Endothelial cell of umbilical vein (primary cell): ENCODE measurements at regions not wholly inside any gene's neighbourhood (a gene's known extent, or its start where the extent isn't known, plus 50 kb on each side); places are given as distances from the start of the nearest gene placed in this dataset.

Experiments used
- BruUV-seq: library from RNA; stranded (reverse); fragments of 400-500 nt; replicated peaks from 2 replicates; lab custom pipeline; 2021; lab: Mats Ljungman, UMichigan
- CTCF ChIA-PET: fragments of 300-600, 350-600 bp; sonication (Branson Sonifier 250); formaldehyde crosslinking; loops from one replicate; lab custom pipeline; 2021; ENCODE audit warnings: antibody characterized with exemption, inconsistent platforms; lab: Charles Lee
- POLR2A ChIA-PET: fragments of 300-600, 350-600 bp; sonication (Branson Sonifier 250); formaldehyde crosslinking; loops from one replicate; lab custom pipeline; 2021; ENCODE audit warnings: antibody characterized with exemption, inconsistent platforms; lab: Charles Lee
- DNase-seq: peaks from one replicate; pipeline ENCODE4 v3.0.0-alpha.2; 2011; ENCODE audit warnings: low read depth, low spot score
- FAIRE-seq: peaks from 2 replicates; lab custom pipeline; 2011; peaks lifted over from hg19 to GRCh38; lab: Jason Lieb, UNC
- H2AFZ ChIP-seq: 2 replicates; pipeline ENCODE4 v1.6.0; 2012; ENCODE audit warnings: low read depth, low read length, control low read depth, inconsistent platforms
- H3K27ac ChIP-seq: 2 replicates; pipeline ENCODE4 v1.5.1; 2011; ENCODE audit warnings: low read depth, mild to moderate bottlenecking, control low read depth, low read length, moderate library complexity; ENCODE audit not compliant: insufficient read depth
- H3K27me3 ChIP-seq, 2 experiments: 2 replicates each; pipeline versions ENCODE4 v1.6.0 to v1.6.1; 2011; ENCODE audit warnings: low read length in 2 of 2, mixed read lengths in 1 of 2; ENCODE audit not compliant: control insufficient read depth in 2 of 2, insufficient read depth in 2 of 2
- H3K36me3 ChIP-seq, 2 experiments: 2 replicates in 1 of 2; 3 replicates in 1 of 2; pipeline ENCODE4 v1.5.1; 2011; ENCODE audit warnings: low read length in 2 of 2, mild to moderate bottlenecking in 1 of 2, moderate library complexity in 1 of 2; ENCODE audit not compliant: control insufficient read depth in 2 of 2, insufficient read depth in 2 of 2; ENCODE audit errors: extremely low read depth in 1 of 2
- H3K4me1 ChIP-seq: 3 replicates; pipeline ENCODE4 v1.5.1; 2011; ENCODE audit warnings: mild to moderate bottlenecking, low read length; ENCODE audit not compliant: control insufficient read depth, insufficient read depth; ENCODE audit errors: extremely low read depth
- H3K4me2 ChIP-seq: 2 replicates; pipeline ENCODE4 v1.6.1; 2011; ENCODE audit warnings: low read length, control low read depth, mixed read lengths; ENCODE audit not compliant: insufficient read depth
- H3K4me3 ChIP-seq, 3 experiments: fragments of 200-600 bp in 1 of 3; sonication (generic), shearing (Covaris generic) in 1 of 3; replicated peaks in 1 of 3; 2 replicates each; pipeline ENCODE4 v1.5.1; 2011 to 2016; ENCODE audit warnings: control low read depth in 3 of 3, low read length in 3 of 3, mild to moderate bottlenecking in 2 of 3, inconsistent platforms in 1 of 3, low read depth in 1 of 3, moderate library complexity in 1 of 3; ENCODE audit not compliant: insufficient read depth in 1 of 3
- H3K79me2 ChIP-seq: 2 replicates; pipeline ENCODE4 v1.6.0; 2012; ENCODE audit warnings: low read length, inconsistent platforms; ENCODE audit not compliant: control insufficient read depth, insufficient read depth
- H3K9ac ChIP-seq: replicated peaks from 2 replicates; pipeline ENCODE3; 2011; ENCODE audit warnings: low read length, control low read depth; ENCODE audit not compliant: insufficient read depth; ENCODE audit errors: extremely low read depth
- H3K9me1 ChIP-seq: replicated peaks from 3 replicates; pipeline ENCODE4 v1.6.0; 2011; ENCODE audit warnings: mild to moderate bottlenecking, low read length; ENCODE audit not compliant: control insufficient read depth, insufficient read depth; ENCODE audit errors: extremely low read depth
- H3K9me3 ChIP-seq: replicated peaks from 2 replicates; pipeline ENCODE4 v1.5.1; 2012; ENCODE audit warnings: low read length, inconsistent platforms; ENCODE audit not compliant: control insufficient read depth, insufficient read depth
- H4K20me1 ChIP-seq: replicated peaks from 2 replicates; pipeline ENCODE3; 2011; ENCODE audit warnings: mild to moderate bottlenecking, low read length; ENCODE audit not compliant: control insufficient read depth, insufficient read depth; ENCODE audit errors: extremely low read depth
- CTCF ChIP-seq, 2 donors: IDR thresholded peaks; 1 replicate in 1 of 2; 2 replicates in 1 of 2; pipeline ENCODE4 v1.5.1; 2011; ENCODE audit warnings: low read length in 2 of 2, mild to moderate bottlenecking in 2 of 2, moderate library complexity in 2 of 2, control low read depth in 1 of 2, inconsistent platforms in 1 of 2, low read depth in 1 of 2; ENCODE audit not compliant: insufficient read depth in 1 of 2; ENCODE audit errors: extremely low read depth in 1 of 2
- EZH2 ChIP-seq: IDR thresholded peaks from 2 replicates; pipeline ENCODE4 v1.6.1; 2012; ENCODE audit warnings: borderline replicate concordance, low read depth, mild to moderate bottlenecking, moderate library complexity, low read length, inconsistent platforms; ENCODE audit not compliant: severe bottlenecking
- FOS ChIP-seq: IDR thresholded peaks from 2 replicates; pipeline ENCODE4 v1.6.1; 2011; ENCODE audit warnings: mild to moderate bottlenecking, low read length, moderate library complexity, borderline replicate concordance; ENCODE audit not compliant: insufficient read depth
- GATA2 ChIP-seq: IDR thresholded peaks from 2 replicates; pipeline ENCODE4 v1.7.0; 2011; ENCODE audit warnings: low read depth, mild to moderate bottlenecking, moderate library complexity, mixed read lengths, low read length; ENCODE audit not compliant: insufficient read length, insufficient read depth
- JUN ChIP-seq: IDR thresholded peaks from 2 replicates; pipeline ENCODE4 v1.6.1; 2011; ENCODE audit warnings: borderline replicate concordance, low read depth; ENCODE audit not compliant: insufficient read length, insufficient read depth
- MAX ChIP-seq: IDR thresholded peaks from 2 replicates; pipeline ENCODE4 v1.6.1; 2011; ENCODE audit not compliant: insufficient read depth, insufficient read length
- MYC ChIP-seq: IDR thresholded peaks from one replicate; pipeline ENCODE4 v1.6.1; 2011; ENCODE audit warnings: mild to moderate bottlenecking, low read depth, low read length
- POLR2A ChIP-seq: IDR thresholded peaks from 2 replicates; pipeline ENCODE4 v1.6.1; 2012; ENCODE audit warnings: low read depth, mild to moderate bottlenecking, control low read depth, low read length
- POLR2AphosphoS5 ChIP-seq: IDR thresholded peaks from 2 replicates; pipeline ENCODE4 v1.6.1; 2012; ENCODE audit warnings: low read depth, mild to moderate bottlenecking, control low read depth, low read length, moderate library complexity; ENCODE audit not compliant: insufficient read depth
- dilution Hi-C: fragments of 300-500 bp; cut with MboI; formaldehyde crosslinking; loops from one replicate; pipeline ENCODE4 v1.15.0; 2019; ENCODE audit warnings: low sequenced_read_pairs; ENCODE audit not compliant: extremely low pct_ligation_motif_present
- intact Hi-C: fragments of 100-400 bp; cut with micrococcal nuclease; formaldehyde crosslinking; loops from one replicate; pipeline ENCODE4 v1.10.0; 2022

- DNase-seq: no peak
- POLR2A ChIA-PET: no interaction called here
Measured at GRCh38 chr10:29183301-29183945, 105.4 kb upstream of the LYZL1 start.

GRCh38 chr10:29184205-29185000, 104.5 kb upstream of the LYZL1 start:
- no peak overlapping the region for H3K27ac ChIP-seq
- DNase-seq: no peak
- dilution Hi-C loops (no loop called here), intact Hi-C loops (no loop called here)
- no TSS peak for BruUV-seq
- ChIA-PET CTCF (interaction anchor here (0.8 to 1.4 kb wide), 3 partner anchors 8 to 521 kb away, joined by 3 read pairs; no protein-coding TSS in a partner anchor), POLR2A (no interaction called here)
- FAIRE-seq: no peak
- H3K27me3 ChIP-seq: peaks cover under 1 to 9% of the 10 kb centered on the region in 2 experiments
- H3K36me3 ChIP-seq: no peaks in the 10 kb centered on the region
- no peak for TF ChIP-seq JUN
- TF ChIP-seq GATA2: no peak
- TF ChIP-seq FOS: no peak
- TF ChIP-seq EZH2: no peak
- TF ChIP-seq POLR2A: no peak
- TF ChIP-seq CTCF (IDR thresholded peaks at IDR 0.05; ENCODE audit: extremely low read depth in 1 of 2, insufficient read depth in 1 of 2, low read depth in 1 of 2, low read length in 2 of 2): no peak
- no peak for TF ChIP-seq POLR2AphosphoS5
- H4K20me1 ChIP-seq: no peaks in the 10 kb centered on the region
- no peaks in the 10 kb centered on the region for H3K79me2 ChIP-seq
- H3K9me3 ChIP-seq: no peaks in the 10 kb centered on the region
- H3K4me3 ChIP-seq: no peak overlapping the region
- H3K4me1 ChIP-seq: no peaks in the 10 kb centered on the region
- no peaks in the 10 kb centered on the region for H3K9me1 ChIP-seq
- no peak overlapping the region for H2AFZ ChIP-seq
- no peak overlapping the region for H3K4me2 ChIP-seq
- H3K9ac ChIP-seq: no peak overlapping the region

More at GRCh38 chr10:29183301-29183945, 105.4 kb upstream of the LYZL1 start:
- Histone ChIP-seq H3K36me3 (no peaks in the 10 kb centered on the region), H3K9me3 (no peaks in the 10 kb centered on the region), H3K4me3 (no peak overlapping the region), H3K9ac (no peak overlapping the region), H3K9me1 (no peaks in the 10 kb centered on the region), H3K4me1 (no peaks in the 10 kb centered on the region), H3K4me2 (no peak overlapping the region), H3K79me2 (no peaks in the 10 kb centered on the region), H4K20me1 (no peaks in the 10 kb centered on the region), H3K27ac (no peak overlapping the region), H3K27me3 (peaks cover 5 to 12% of the 10 kb centered on the region in 2 experiments), H2AFZ (no peak overlapping the region)
- intact Hi-C loops: no loop called here
- no TSS peak for BruUV-seq
- dilution Hi-C loops: no loop called here
- no peak for FAIRE-seq
- no peak for TF ChIP-seq EZH2
- TF ChIP-seq MAX: no peak
- no peak for TF ChIP-seq POLR2A
- TF ChIP-seq MYC: no peak
- TF ChIP-seq FOS: no peak
- CTCF ChIA-PET: no interaction called here
